IMR-90 (cell line): ENCODE measurements at regions not wholly inside any gene's neighbourhood (a gene's known extent, or its start where the extent isn't known, plus 50 kb on each side); places are given as distances from the start of the nearest gene placed in this dataset.

Source experiments
- ATAC-seq: fragments of 200-7000 bp; cut with Tn5 transposase; 2 replicates; pipeline ENCODE4 v1.9.1; 2020; ENCODE audit warnings: low read depth, mild to moderate bottlenecking, moderate library complexity
- BruUV-seq: library from RNA; stranded (reverse); fragments of 400-500 nt; replicated peaks from 2 replicates; lab custom pipeline; 2021; lab: Mats Ljungman, UMichigan
- CTCF ChIA-PET: fragments of 300-600 bp; formaldehyde crosslinking; extraction: SDS; loops from one replicate; lab custom pipeline; 2021; ENCODE audit warnings: antibody characterized with exemption; lab: Yijun Ruan, JAX
- POLR2A ChIA-PET: fragments of 300-600 bp; sonication (Branson Sonifier 250); formaldehyde crosslinking; loops from one replicate; lab custom pipeline; 2022; ENCODE audit warnings: antibody characterized with exemption; ENCODE audit not compliant: unreplicated experiment; lab: Charles Lee
- DNase-seq: peaks from one replicate; pipeline ENCODE4 v3.0.0; 2013
- H2AFZ ChIP-seq: replicated peaks from 2 replicates; pipeline ENCODE3; 2013; ENCODE audit warnings: low read length, mild to moderate bottlenecking; ENCODE audit not compliant: poor library complexity
- H2AK5ac ChIP-seq: 2 replicates; pipeline ENCODE4 v1.6.1; 2013; ENCODE audit warnings: low read depth, low read length, inconsistent platforms
- H2AK9ac ChIP-seq: replicated peaks from 2 replicates; pipeline ENCODE3; 2013; ENCODE audit warnings: mild to moderate bottlenecking, low read depth, low read length, moderate library complexity; ENCODE audit not compliant: poor library complexity
- H2BK120ac ChIP-seq: 2 replicates; pipeline ENCODE4 v1.6.1; 2013; ENCODE audit warnings: low read depth, low read length, inconsistent platforms
- H2BK15ac ChIP-seq: 3 replicates; pipeline ENCODE4 v1.6.1; 2013; ENCODE audit warnings: low read depth, low read length, inconsistent platforms
- H2BK20ac ChIP-seq: 2 replicates; pipeline ENCODE4 v1.6.1; 2013; ENCODE audit warnings: low read depth, mild to moderate bottlenecking, inconsistent platforms, low read length, moderate library complexity
- H2BK5ac ChIP-seq: 2 replicates; pipeline ENCODE4 v1.6.1; 2013; ENCODE audit warnings: mild to moderate bottlenecking, low read depth, low read length, inconsistent platforms; ENCODE audit not compliant: poor library complexity, severe bottlenecking
- H3K14ac ChIP-seq: replicated peaks from 2 replicates; pipeline ENCODE4 v1.6.1; 2013; ENCODE audit warnings: low read depth, low read length, inconsistent platforms
- H3K18ac ChIP-seq: 2 replicates; pipeline ENCODE4 v1.6.1; 2013; ENCODE audit warnings: low read depth, low read length, control low read depth
- H3K23ac ChIP-seq: 2 replicates; pipeline ENCODE4 v1.6.1; 2013; ENCODE audit warnings: low read depth, low read length, inconsistent platforms
- H3K27ac ChIP-seq: 2 replicates; pipeline ENCODE4 v1.5.1; 2013; ENCODE audit warnings: mild to moderate bottlenecking, control low read depth, low read length; ENCODE audit not compliant: insufficient read depth
- H3K27me3 ChIP-seq: 2 replicates; pipeline ENCODE4 v1.6.1; 2013; ENCODE audit warnings: low read length; ENCODE audit not compliant: control insufficient read depth, insufficient read depth
- H3K36me3 ChIP-seq: 2 replicates; pipeline ENCODE4 v1.6.1; 2013; ENCODE audit warnings: low read length, mixed read lengths; ENCODE audit not compliant: control insufficient read depth, insufficient read depth
- H3K4ac ChIP-seq: 2 replicates; pipeline ENCODE4 v1.6.1; 2013; ENCODE audit warnings: low read depth, low read length, inconsistent platforms
- H3K4me1 ChIP-seq: 2 replicates; pipeline ENCODE4 v1.6.1; 2013; ENCODE audit warnings: low read length, mixed read lengths; ENCODE audit not compliant: control insufficient read depth, insufficient read depth
- H3K4me2 ChIP-seq: 2 replicates; pipeline ENCODE4 v1.6.1; 2013; ENCODE audit warnings: low read depth, mild to moderate bottlenecking, control low read depth, low read length, moderate library complexity
- H3K4me3 ChIP-seq: 2 replicates; pipeline ENCODE4 v1.5.1; 2013; ENCODE audit warnings: low read depth, mild to moderate bottlenecking, control low read depth, low read length, moderate library complexity; ENCODE audit not compliant: insufficient read depth
- H3K56ac ChIP-seq: 2 replicates; pipeline ENCODE4 v1.6.1; 2013; ENCODE audit warnings: low read length, inconsistent platforms; ENCODE audit not compliant: insufficient read depth; ENCODE audit errors: extremely low read depth
- H3K79me1 ChIP-seq, 2 experiments: 2 replicates each; pipeline ENCODE4 v1.6.1; 2013; ENCODE audit warnings: low read length in 2 of 2, inconsistent platforms in 1 of 2, low read depth in 1 of 2
- H3K9ac ChIP-seq: 2 replicates; pipeline ENCODE4 v1.6.1; 2013; ENCODE audit warnings: low read depth, low read length, control low read depth
- H3K9me1 ChIP-seq: 2 replicates; pipeline ENCODE4 v1.6.1; 2013; ENCODE audit warnings: low read length, inconsistent platforms; ENCODE audit not compliant: insufficient read depth
- H3K9me3 ChIP-seq: 2 replicates; pipeline ENCODE4 v1.6.1; 2013; ENCODE audit warnings: low read length; ENCODE audit not compliant: control insufficient read depth, insufficient read depth
- H4K20me1 ChIP-seq: 2 replicates; pipeline ENCODE4 v1.6.1; 2013; ENCODE audit warnings: low read length, inconsistent platforms; ENCODE audit not compliant: insufficient read depth
- H4K5ac ChIP-seq: 2 replicates; pipeline ENCODE4 v1.6.1; 2013; ENCODE audit warnings: mild to moderate bottlenecking, low read depth, low read length, control low read depth
- H4K8ac ChIP-seq, 2 experiments: 2 replicates each; pipeline ENCODE4 v1.6.1; 2013; ENCODE audit warnings: low read depth in 2 of 2, low read length in 2 of 2, control low read depth in 1 of 2, inconsistent platforms in 1 of 2
- H4K91ac ChIP-seq: 2 replicates; pipeline ENCODE4 v1.6.1; 2013; ENCODE audit warnings: low read depth, low read length, inconsistent platforms; ENCODE audit not compliant: insufficient read depth
- BHLHE40 ChIP-seq: fragments of 150-350 bp; IDR thresholded peaks from 2 replicates; pipeline ENCODE4 v1.6.1; 2016; ENCODE audit warnings: mild to moderate bottlenecking, low read depth, low read length
- CEBPB ChIP-seq: IDR thresholded peaks from 2 replicates; pipeline ENCODE4 v1.6.1; 2012; ENCODE audit warnings: low read depth, low read length, improper control_type of control experiment
- CHD1 ChIP-seq: IDR thresholded peaks from 2 replicates; pipeline ENCODE4 v1.6.1; 2012; ENCODE audit warnings: low read depth, low read length, improper control_type of control experiment
- CTCF ChIP-seq: conservative IDR thresholded peaks from 2 replicates; pipeline ENCODE4 v1.5.1; 2012; ENCODE audit warnings: mild to moderate bottlenecking, low read depth, low read length, improper control_type of control experiment
- ELK1 ChIP-seq: fragments of 150-350 bp; IDR thresholded peaks from 2 replicates; pipeline ENCODE4 v1.6.1; 2016; ENCODE audit warnings: low read depth, mild to moderate bottlenecking, low read length, moderate library complexity, borderline replicate concordance
- FOS ChIP-seq: fragments of 150-350 bp; IDR thresholded peaks from 2 replicates; pipeline ENCODE4 v1.6.1; 2016; ENCODE audit warnings: low read depth, low read length
- MAFK ChIP-seq: IDR thresholded peaks from 2 replicates; pipeline ENCODE4 v1.6.1; 2012; ENCODE audit warnings: low read depth, low read length, improper control_type of control experiment
- MAZ ChIP-seq: IDR thresholded peaks from 2 replicates; pipeline ENCODE4 v1.6.1; 2012; ENCODE audit warnings: low read depth, mild to moderate bottlenecking, low read length, improper control_type of control experiment, moderate library complexity, borderline replicate concordance
- MXI1 ChIP-seq: IDR thresholded peaks from 2 replicates; pipeline ENCODE4 v1.6.1; 2012; ENCODE audit warnings: low read depth, mild to moderate bottlenecking, low read length, moderate library complexity, borderline replicate concordance
- NFE2L2 ChIP-seq: fragments of 150-350 bp; IDR thresholded peaks from 2 replicates; pipeline ENCODE4 v1.6.1; 2016; ENCODE audit warnings: low read depth, mild to moderate bottlenecking, low read length
- POLR2A ChIP-seq: IDR thresholded peaks from 2 replicates; pipeline ENCODE4 v1.6.1; 2012; ENCODE audit warnings: mild to moderate bottlenecking, low read depth, low read length
- RAD21 ChIP-seq: IDR thresholded peaks from 2 replicates; pipeline ENCODE4 v1.6.1; 2012; ENCODE audit warnings: low read length, improper control_type of control experiment
- RCOR1 ChIP-seq: IDR thresholded peaks from 2 replicates; pipeline ENCODE4 v1.6.1; 2012; ENCODE audit warnings: mild to moderate bottlenecking, low read length, improper control_type of control experiment; ENCODE audit not compliant: insufficient replicate concordance
- RFX5 ChIP-seq: IDR thresholded peaks from 2 replicates; pipeline ENCODE4 v1.8.0; 2012; ENCODE audit warnings: low read depth, mild to moderate bottlenecking, low read length, moderate library complexity
- SMC3 ChIP-seq: fragments of 150-350 bp; IDR thresholded peaks from 2 replicates; pipeline ENCODE4 v1.6.1; 2016; ENCODE audit warnings: low read depth, mild to moderate bottlenecking, antibody characterized with exemption, low read length, moderate library complexity
- USF2 ChIP-seq: fragments of 150-350 bp; IDR thresholded peaks from 2 replicates; pipeline ENCODE4 v1.6.1; 2017; ENCODE audit warnings: mild to moderate bottlenecking, antibody characterized with exemption, low read length, low read depth
- WGBS, 2 experiments: methylation state at CpG; one replicate each; pipeline versions ENCODE4 v1.1.5 to v1.1.7; 2013; ENCODE audit warnings: missing lambda C conversion rate in 2 of 2; ENCODE audit not compliant: insufficient read length in 1 of 2; ENCODE audit errors: extremely low coverage in 2 of 2; 5-methylcytosine and 5-hydroxymethylcytosine counted together
- dilution Hi-C: fragments of 300-500 bp; cut with HindIII; formaldehyde crosslinking; loops from one replicate; pipeline ENCODE4 v1.14.3; 2018; ENCODE audit warnings: low sequenced_read_pairs; ENCODE audit not compliant: unreplicated experiment
- in situ Hi-C: fragments of 300-500 bp; cut with MboI; formaldehyde crosslinking; loops from 3 replicates; pipeline ENCODE4 v1.14.3; 2019; ENCODE audit warnings: low sequenced_read_pairs, inconsistent platforms, mixed read lengths
- intact Hi-C: fragments of 100-400 bp; cut with micrococcal nuclease; formaldehyde crosslinking; loops from 2 replicates; pipeline ENCODE4 v1.10.0; 2022

- in situ Hi-C loops = no loop called here
- H3K9ac ChIP-seq = no peak overlapping the region
- no peak overlapping the region for H3K4me2 ChIP-seq
- POLR2A ChIA-PET = no interaction called here
- H3K23ac ChIP-seq = no peak overlapping the region
- H4K8ac ChIP-seq = no peak overlapping the region
- H3K14ac ChIP-seq = no peak overlapping the region
- H3K79me1 ChIP-seq = no peaks in the 10 kb centered on the region
- H3K4me1 ChIP-seq = peaks cover 4% of the 10 kb centered on the region; the same call in 1 of the 2 replicates
- intact Hi-C loops = no loop called here
- H4K20me1 ChIP-seq = no peaks in the 10 kb centered on the region
- CTCF ChIA-PET = interaction anchor here (0.6 kb wide), 1 partner anchor 146 kb away, joined by 6 read pairs; no protein-coding TSS in a partner anchor
- no peak overlapping the region for H2AFZ ChIP-seq
- peaks cover 2% of the 10 kb centered on the region; the same call in 1 of the 2 replicates for H3K27me3 ChIP-seq
- ATAC-seq (no peak), DNase-seq (no peak)
- no peak overlapping the region for H2AK9ac ChIP-seq
- H2BK20ac ChIP-seq = no peak overlapping the region
- no peak overlapping the region for H4K91ac ChIP-seq
- H2BK120ac ChIP-seq = no peak overlapping the region
- H3K9me3 ChIP-seq = no peaks in the 10 kb centered on the region
- TF ChIP-seq ELK1 (no peak), RAD21 (no peak), RCOR1 (no peak), POLR2A (no peak), CTCF (no peak), CEBPB (no peak), MAFK (no peak), MXI1 (no peak), RFX5 (no peak), MAZ (no peak), SMC3 (no peak), USF2 (no peak), BHLHE40 (no peak), FOS (no peak), CHD1 (no peak), NFE2L2 (no peak)
- H2BK5ac ChIP-seq = no peak overlapping the region
- WGBS, 2 experiments = no CpG with 5 or more reads among the region's 1 CpG
- H3K56ac ChIP-seq = no peak overlapping the region
- H3K9me1 ChIP-seq = no peaks in the 10 kb centered on the region
- H3K4me3 ChIP-seq = no peak overlapping the region
- no peak overlapping the region for H2AK5ac ChIP-seq
- H3K36me3 ChIP-seq = no peaks in the 10 kb centered on the region
- no peak overlapping the region for H3K18ac ChIP-seq
- no TSS peak for BruUV-seq
- dilution Hi-C loops = no loop called here
- no peak overlapping the region for H3K27ac ChIP-seq
- no peak overlapping the region for H4K5ac ChIP-seq
- H3K4ac ChIP-seq = no peak overlapping the region
- no peak overlapping the region for H2BK15ac ChIP-seq
These were observed 146.7 kb upstream of the NRP1 start for GRCh38 chr10:33481184-33481583.
